Type B pancreatic cell (in vitro differentiated cells): ENCODE measurements at regions not wholly inside any gene's neighbourhood (a gene's known extent, or its start where the extent isn't known, plus 50 kb on each side); places are given as distances from the start of the nearest gene placed in this dataset.

Source experiments
- DNase-seq: peaks from one replicate; pipeline ENCODE4 v3.0.0; 2021; ENCODE audit warnings: mixed read lengths; ENCODE audit not compliant: unreplicated experiment; ENCODE audit errors: extremely low spot score
- H3K27ac Mint-ChIP-seq: 2 replicates; pipeline ENCODE4 v1.8.0; 2021; ENCODE audit warnings: mild to moderate bottlenecking, mixed read lengths
- H3K27me3 Mint-ChIP-seq: 2 replicates; pipeline ENCODE4 v1.8.0; 2021; ENCODE audit warnings: mixed read lengths
- H3K36me3 Mint-ChIP-seq: 2 replicates; pipeline ENCODE4 v1.8.0; 2021; ENCODE audit warnings: mixed read lengths
- H3K4me1 Mint-ChIP-seq: one replicate; pipeline ENCODE4 v1.8.0; 2021; ENCODE audit warnings: mixed read lengths; ENCODE audit not compliant: unreplicated experiment
- H3K4me3 Mint-ChIP-seq: 2 replicates; pipeline ENCODE4 v1.8.0; 2021; ENCODE audit warnings: mild to moderate bottlenecking, mixed read lengths
- H3K9me3 Mint-ChIP-seq: 2 replicates; pipeline ENCODE4 v1.8.0; 2021; ENCODE audit warnings: mixed read lengths
- CTCF ChIP-seq: fragments of 200-600 bp; sonication (generic); conservative IDR thresholded peaks from 2 replicates; pipeline ENCODE4 v1.5.0; 2021; ENCODE audit warnings: antibody characterized with exemption, mild to moderate bottlenecking

GRCh38 chr2:236872981-236873380 is 212.7 kb upstream of the COPS8 start:
- Mint-ChIP-seq H3K4me1 (peaks cover 58% of the 10 kb centered on the region), H3K27ac (no peak overlapping the region), H3K4me3 (no peak overlapping the region), H3K9me3 (no peaks in the 10 kb centered on the region), H3K27me3 (peaks cover 11% of the 10 kb centered on the region), H3K36me3 (no peaks in the 10 kb centered on the region)
- peak; percentile 31 for DNase-seq
- no peak for TF ChIP-seq CTCF

- Mint-ChIP-seq H3K27ac (peak overlapping the region; percentile 44), H3K4me3 (peak overlapping the region; percentile 45), H3K27me3 (peaks cover 10% of the 10 kb centered on the region), H3K36me3 (no peaks in the 10 kb centered on the region), H3K4me1 (peaks cover 56% of the 10 kb centered on the region), H3K9me3 (no peaks in the 10 kb centered on the region)
- no peak for DNase-seq
- no peak for TF ChIP-seq CTCF
Measured at GRCh38 chr2:236873636-236874035, 212.1 kb upstream of the COPS8 start.

- H3K36me3 Mint-ChIP-seq = no peaks in the 10 kb centered on the region
- H3K27ac Mint-ChIP-seq = peak overlapping the region; percentile 44
- H3K9me3 Mint-ChIP-seq = no peaks in the 10 kb centered on the region
- peak overlapping the region; percentile 35 for H3K4me3 Mint-ChIP-seq
- TF ChIP-seq CTCF = no peak
- peaks cover 3% of the 10 kb centered on the region for H3K27me3 Mint-ChIP-seq
- peaks cover 46% of the 10 kb centered on the region for H3K4me1 Mint-ChIP-seq
- peak; percentile 54 for DNase-seq
Measured at GRCh38 chr2:236874866-236875481, 210.7 kb upstream of the COPS8 start.

GRCh38 chr2:236875906-236876505 is 209.7 kb upstream of the COPS8 start:
- Mint-ChIP-seq H3K9me3 (no peaks in the 10 kb centered on the region), H3K27ac (no peak overlapping the region), H3K36me3 (peaks cover 1% of the 10 kb centered on the region), H3K27me3 (peaks cover 3% of the 10 kb centered on the region), H3K4me3 (no peak overlapping the region), H3K4me1 (peaks cover 42% of the 10 kb centered on the region)
- no peak for TF ChIP-seq CTCF
- peak; percentile 67 for DNase-seq

- H3K27ac Mint-ChIP-seq = no peak overlapping the region
- no peak for TF ChIP-seq CTCF
- peaks cover 3% of the 10 kb centered on the region for H3K36me3 Mint-ChIP-seq
- no peaks in the 10 kb centered on the region for H3K9me3 Mint-ChIP-seq
- peaks cover 40% of the 10 kb centered on the region for H3K4me1 Mint-ChIP-seq
- peaks cover 3% of the 10 kb centered on the region for H3K27me3 Mint-ChIP-seq
- H3K4me3 Mint-ChIP-seq = no peak overlapping the region
- no peak for DNase-seq
Measured at GRCh38 chr2:236876642-236877041, 209.0 kb upstream of the COPS8 start.
